Type B pancreatic cell (in vitro differentiated cells): ENCODE measurements at regions not wholly inside any gene's neighbourhood (a gene's known extent, or its start where the extent isn't known, plus 50 kb on each side); places are given as distances from the start of the nearest gene placed in this dataset.
"Not testable (repeated sequence)": the region's sequence is repeated elsewhere in the genome, so short reads cannot be mapped to it uniquely, and the experiment has no call there.

Experiments
- DNase-seq: peaks from one replicate; pipeline ENCODE4 v3.0.0; 2021; ENCODE audit warnings: mixed read lengths; ENCODE audit not compliant: unreplicated experiment; ENCODE audit errors: extremely low spot score
- H3K27ac Mint-ChIP-seq: 2 replicates; pipeline ENCODE4 v1.8.0; 2021; ENCODE audit warnings: mild to moderate bottlenecking, mixed read lengths
- H3K27me3 Mint-ChIP-seq: 2 replicates; pipeline ENCODE4 v1.8.0; 2021; ENCODE audit warnings: mixed read lengths
- H3K36me3 Mint-ChIP-seq: 2 replicates; pipeline ENCODE4 v1.8.0; 2021; ENCODE audit warnings: mixed read lengths
- H3K4me1 Mint-ChIP-seq: one replicate; pipeline ENCODE4 v1.8.0; 2021; ENCODE audit warnings: mixed read lengths; ENCODE audit not compliant: unreplicated experiment
- H3K4me3 Mint-ChIP-seq: 2 replicates; pipeline ENCODE4 v1.8.0; 2021; ENCODE audit warnings: mild to moderate bottlenecking, mixed read lengths
- H3K9me3 Mint-ChIP-seq: 2 replicates; pipeline ENCODE4 v1.8.0; 2021; ENCODE audit warnings: mixed read lengths
- CTCF ChIP-seq: fragments of 200-600 bp; sonication (generic); conservative IDR thresholded peaks from 2 replicates; pipeline ENCODE4 v1.5.0; 2021; ENCODE audit warnings: antibody characterized with exemption, mild to moderate bottlenecking

GRCh38 chr7:26424319-26424718 is 132.7 kb downstream of the SNX10 start:
- H3K27me3 Mint-ChIP-seq, DNase-seq, H3K4me3 Mint-ChIP-seq, H3K27ac Mint-ChIP-seq, H3K9me3 Mint-ChIP-seq, H3K36me3 Mint-ChIP-seq: not testable (repeated sequence)
- H3K4me1 Mint-ChIP-seq = peaks cover 21% of the 10 kb centered on the region

- Mint-ChIP-seq H3K27ac (no peak overlapping the region), H3K36me3 (no peaks in the 10 kb centered on the region), H3K9me3 (no peaks in the 10 kb centered on the region)
Measured at GRCh38 chr7:26425655-26426054, 134.0 kb downstream of the SNX10 start.

GRCh38 chr7:26426096-26426495 is 134.4 kb downstream of the SNX10 start:
- TF ChIP-seq CTCF = no peak
- no peaks in the 10 kb centered on the region for H3K27me3 Mint-ChIP-seq
- no peak overlapping the region for H3K27ac Mint-ChIP-seq
- peaks cover 7% of the 10 kb centered on the region for H3K4me1 Mint-ChIP-seq
- H3K4me3 Mint-ChIP-seq = no peak overlapping the region
- DNase-seq = no peak
- no peaks in the 10 kb centered on the region for H3K9me3 Mint-ChIP-seq
- no peaks in the 10 kb centered on the region for H3K36me3 Mint-ChIP-seq

More at GRCh38 chr7:26425655-26426054, 134.0 kb downstream of the SNX10 start:
- no peaks in the 10 kb centered on the region for H3K27me3 Mint-ChIP-seq
- TF ChIP-seq CTCF = no peak
- no peak for DNase-seq
- H3K4me3 Mint-ChIP-seq = no peak overlapping the region
- H3K4me1 Mint-ChIP-seq = peaks cover 12% of the 10 kb centered on the region

GRCh38 chr7:26428571-26428970 is 136.9 kb downstream of the SNX10 start:
- H3K36me3 Mint-ChIP-seq = no peaks in the 10 kb centered on the region

GRCh38 chr7:26429168-26429567 is 137.5 kb downstream of the SNX10 start:
- DNase-seq = no peak
- Mint-ChIP-seq H3K27me3 (no peaks in the 10 kb centered on the region), H3K4me3 (no peak overlapping the region), H3K36me3 (no peaks in the 10 kb centered on the region), H3K4me1 (peaks cover 6% of the 10 kb centered on the region), H3K9me3 (no peaks in the 10 kb centered on the region), H3K27ac (no peak overlapping the region)
- no peak for TF ChIP-seq CTCF

More at GRCh38 chr7:26428571-26428970, 136.9 kb downstream of the SNX10 start:
- Mint-ChIP-seq H3K9me3 (no peaks in the 10 kb centered on the region), H3K4me1 (peaks cover 6% of the 10 kb centered on the region), H3K4me3 (no peak overlapping the region), H3K27me3 (no peaks in the 10 kb centered on the region), H3K27ac (no peak overlapping the region)
- no peak for DNase-seq
- TF ChIP-seq CTCF = no peak

DNA sequence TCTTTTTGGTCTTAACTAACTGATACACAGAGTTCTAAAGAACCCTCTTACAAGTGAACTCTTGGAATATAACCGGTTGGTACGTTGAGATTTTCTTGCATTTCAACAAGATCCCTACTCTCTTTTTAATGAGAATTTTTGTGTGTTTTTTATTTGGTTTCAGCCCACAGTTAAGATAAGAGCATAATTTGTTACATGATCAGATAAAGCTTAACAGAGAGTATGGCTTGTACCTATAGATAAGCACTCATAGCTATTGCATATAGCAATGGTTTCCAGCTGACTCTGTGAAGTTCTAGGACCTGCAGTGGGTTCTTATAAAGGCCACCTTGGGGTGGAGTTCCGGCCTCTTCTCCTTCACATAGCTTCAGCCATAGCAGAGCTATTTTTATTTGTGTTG is 143.3 kb downstream of the SNX10 start:
- peaks cover 23% of the 10 kb centered on the region for H3K4me1 Mint-ChIP-seq

More for the DNA sequence above, 143.3 kb downstream of the SNX10 start:
- H3K27ac Mint-ChIP-seq = no peak overlapping the region
- TF ChIP-seq CTCF = no peak
- H3K9me3 Mint-ChIP-seq = no peaks in the 10 kb centered on the region
- no peak overlapping the region for H3K4me3 Mint-ChIP-seq
- H3K27me3 Mint-ChIP-seq = no peaks in the 10 kb centered on the region
- no peaks in the 10 kb centered on the region for H3K36me3 Mint-ChIP-seq
- DNase-seq = no peak
